Stomach smooth muscle (tissue), 2 donors: ENCODE measurements at regions not wholly inside any gene's neighbourhood (a gene's known extent, or its start where the extent isn't known, plus 50 kb on each side); places are given as distances from the start of the nearest gene placed in this dataset.

Experiments used
- H3K27ac ChIP-seq: one replicate; pipeline ENCODE4 v1.7.0; 2013; ENCODE audit warnings: mild to moderate bottlenecking, low read length, inconsistent platforms
- H3K27me3 ChIP-seq, 2 donors: one replicate each; pipeline ENCODE4 v1.7.0; 2013; ENCODE audit warnings: low read length in 2 of 2; ENCODE audit not compliant: insufficient read depth in 2 of 2, control insufficient read depth in 1 of 2
- H3K36me3 ChIP-seq, 2 donors: one replicate each; pipeline ENCODE4 v1.7.0; 2013; ENCODE audit warnings: low read length in 2 of 2; ENCODE audit not compliant: control insufficient read depth in 2 of 2, insufficient read depth in 2 of 2
- H3K4me1 ChIP-seq: one replicate; pipeline ENCODE4 v1.7.0; 2013; ENCODE audit warnings: low read length; ENCODE audit not compliant: control insufficient read depth, insufficient read depth
- H3K4me3 ChIP-seq, 2 donors: one replicate each; pipeline ENCODE4 v1.7.0; 2013; ENCODE audit warnings: low read length in 2 of 2
- H3K9ac ChIP-seq, 2 donors: one replicate each; pipeline ENCODE4 v1.7.0; 2013; ENCODE audit warnings: low read length in 2 of 2, mild to moderate bottlenecking in 1 of 2
- H3K9me3 ChIP-seq, 2 donors: one replicate each; pipeline ENCODE4 v1.7.0; 2013; ENCODE audit warnings: low read length in 2 of 2; ENCODE audit not compliant: control insufficient read depth in 2 of 2
- donor health status: healthy.
- donor health status: Pancreatic carcinoma.

GRCh38 chr13:109645831-109646230 lies 140.6 kb downstream of the IRS2 start:
- Histone ChIP-seq H3K36me3 (no peaks in the 10 kb centered on the region), H3K27ac (no peak overlapping the region), H3K27me3 (no peaks in the 10 kb centered on the region), H3K4me3 (no peak overlapping the region), H3K4me1 (no peaks in the 10 kb centered on the region), H3K9ac (no peak overlapping the region), H3K9me3 (peaks cover 6 to 7% of the 10 kb centered on the region in 2 donors)

GRCh38 chr13:109644956-109645355 lies 141.4 kb downstream of the IRS2 start:
- Histone ChIP-seq H3K9ac (no peak overlapping the region), H3K4me1 (no peaks in the 10 kb centered on the region), H3K36me3 (no peaks in the 10 kb centered on the region), H3K4me3 (no peak overlapping the region), H3K27ac (no peak overlapping the region), H3K27me3 (no peaks in the 10 kb centered on the region), H3K9me3 (peaks cover 9 to 10% of the 10 kb centered on the region in 2 donors)

GRCh38 chr13:109644069-109644750 lies 142.2 kb downstream of the IRS2 start:
- no peak overlapping the region for H3K9ac ChIP-seq
- no peak overlapping the region for H3K4me3 ChIP-seq
- H3K27me3 ChIP-seq = no peaks in the 10 kb centered on the region
- H3K9me3 ChIP-seq = peaks cover 9 to 10% of the 10 kb centered on the region in 2 donors
- no peaks in the 10 kb centered on the region for H3K4me1 ChIP-seq
- no peak overlapping the region for H3K27ac ChIP-seq
- H3K36me3 ChIP-seq = no peaks in the 10 kb centered on the region

DNA sequence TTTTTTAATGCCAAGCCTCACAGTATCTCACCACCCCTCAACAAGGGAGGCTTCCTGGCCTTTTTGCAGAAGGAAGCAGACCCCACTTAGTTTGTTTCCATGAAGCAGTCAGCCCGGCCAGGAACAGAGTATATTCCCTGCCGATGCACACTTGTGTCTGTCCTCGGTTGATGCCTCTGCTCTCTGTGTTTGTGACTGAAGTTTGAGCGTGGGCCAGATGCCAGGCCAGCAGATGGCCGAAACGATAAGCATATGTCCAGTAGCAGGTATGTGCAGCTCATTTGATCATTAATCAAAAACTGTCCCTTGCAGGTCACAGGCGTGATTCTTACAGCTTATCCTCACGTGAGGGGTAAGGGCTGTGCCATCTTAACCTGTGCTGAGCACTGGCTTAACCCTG lies 144.0 kb downstream of the IRS2 start:
- Histone ChIP-seq H3K4me3 (no peak overlapping the region), H3K4me1 (no peaks in the 10 kb centered on the region), H3K36me3 (no peaks in the 10 kb centered on the region), H3K27me3 (no peaks in the 10 kb centered on the region), H3K27ac (no peak overlapping the region), H3K9me3 (peaks cover 9 to 10% of the 10 kb centered on the region in 2 donors), H3K9ac (no peak overlapping the region)

GRCh38 chr13:109636736-109637135 lies 149.6 kb downstream of the IRS2 start:
- H3K27ac ChIP-seq = no peak overlapping the region
- no peaks in the 10 kb centered on the region for H3K4me1 ChIP-seq
- no peaks in the 10 kb centered on the region for H3K36me3 ChIP-seq
- no peaks in the 10 kb centered on the region for H3K27me3 ChIP-seq
- H3K4me3 ChIP-seq = no peak overlapping the region
- H3K9me3 ChIP-seq = peaks cover 9 to 10% of the 10 kb centered on the region in 2 donors
- H3K9ac ChIP-seq = no peak overlapping the region

DNA sequence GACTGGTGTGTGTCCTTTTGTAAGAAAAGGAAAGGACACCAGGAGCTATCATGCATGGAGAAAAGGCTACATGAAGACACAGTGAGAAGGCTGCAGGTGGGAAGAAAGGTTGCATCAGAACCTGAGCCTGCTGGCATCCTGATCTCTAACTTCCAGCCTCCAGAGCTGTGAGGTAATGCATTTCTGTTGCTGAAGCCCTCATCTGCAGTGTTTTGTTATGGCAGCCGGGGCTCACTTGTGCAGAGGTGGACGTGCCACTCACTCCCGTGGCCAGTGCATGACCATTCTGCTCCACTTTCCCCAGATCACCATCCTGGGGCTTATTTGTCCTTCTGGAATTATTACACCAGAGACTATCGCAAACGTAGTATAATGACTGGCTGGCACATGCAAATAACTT lies 155.3 kb downstream of the IRS2 start:
- H3K36me3 ChIP-seq = no peaks in the 10 kb centered on the region
- H3K27ac ChIP-seq = no peak overlapping the region
- no peaks in the 10 kb centered on the region for H3K9me3 ChIP-seq
- no peaks in the 10 kb centered on the region for H3K27me3 ChIP-seq
- no peak overlapping the region for H3K4me3 ChIP-seq
- no peaks in the 10 kb centered on the region for H3K4me1 ChIP-seq
- no peak overlapping the region for H3K9ac ChIP-seq

DNA sequence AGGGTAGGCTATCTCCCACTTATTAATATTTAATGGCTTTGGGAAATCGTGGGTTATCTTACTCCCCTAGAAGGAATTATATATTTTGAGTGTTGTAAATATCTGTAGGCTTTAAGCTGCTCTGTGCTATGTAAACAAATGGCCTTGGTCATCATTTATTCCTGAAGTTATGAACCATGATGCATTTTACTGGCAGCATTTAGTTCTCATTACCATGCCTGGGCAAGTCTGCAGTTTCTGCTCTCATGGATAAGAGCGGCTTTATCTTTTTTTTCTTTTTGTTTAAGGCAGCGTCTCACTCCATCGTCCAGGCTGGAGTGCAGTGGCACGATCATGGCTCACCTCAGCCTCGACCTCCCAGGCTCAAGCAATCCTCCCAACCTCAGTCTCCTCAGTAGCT lies 156.1 kb downstream of the IRS2 start:
- no peak overlapping the region for H3K9ac ChIP-seq
- H3K36me3 ChIP-seq = no peaks in the 10 kb centered on the region
- H3K27me3 ChIP-seq = no peaks in the 10 kb centered on the region
- H3K27ac ChIP-seq = no peak overlapping the region
- no peaks in the 10 kb centered on the region for H3K4me1 ChIP-seq
- H3K9me3 ChIP-seq = no peaks in the 10 kb centered on the region
- no peak overlapping the region for H3K4me3 ChIP-seq

GRCh38 chr13:109629737-109630136 lies 156.6 kb downstream of the IRS2 start:
- H3K4me3 ChIP-seq = no peak overlapping the region

GRCh38 chr13:109628251-109628699 lies 158.1 kb downstream of the IRS2 start:
- H3K9ac ChIP-seq = no peak overlapping the region
- H3K9me3 ChIP-seq = no peaks in the 10 kb centered on the region
- no peaks in the 10 kb centered on the region for H3K4me1 ChIP-seq
- no peaks in the 10 kb centered on the region for H3K36me3 ChIP-seq
- H3K27ac ChIP-seq = no peak overlapping the region
- no peaks in the 10 kb centered on the region for H3K27me3 ChIP-seq
- H3K4me3 ChIP-seq = no peak overlapping the region

More at GRCh38 chr13:109629737-109630136, 156.6 kb downstream of the IRS2 start:
- no peaks in the 10 kb centered on the region for H3K4me1 ChIP-seq
- no peaks in the 10 kb centered on the region for H3K36me3 ChIP-seq
- H3K9ac ChIP-seq = no peak overlapping the region
- H3K27me3 ChIP-seq = no peaks in the 10 kb centered on the region
- H3K9me3 ChIP-seq = no peaks in the 10 kb centered on the region
- H3K27ac ChIP-seq = no peak overlapping the region

- Histone ChIP-seq H3K27ac (no peak overlapping the region), H3K4me1 (no peaks in the 10 kb centered on the region), H3K36me3 (no peaks in the 10 kb centered on the region), H3K27me3 (no peaks in the 10 kb centered on the region), H3K9ac (no peak overlapping the region), H3K4me3 (no peak overlapping the region), H3K9me3 (no peaks in the 10 kb centered on the region)
Measured at GRCh38 chr13:109627649-109628048, 158.7 kb downstream of the IRS2 start.

GRCh38 chr13:109626386-109627171 lies 159.8 kb downstream of the IRS2 start:
- Histone ChIP-seq H3K9ac (no peak overlapping the region), H3K4me3 (no peak overlapping the region), H3K9me3 (no peaks in the 10 kb centered on the region), H3K4me1 (no peaks in the 10 kb centered on the region), H3K36me3 (no peaks in the 10 kb centered on the region), H3K27me3 (no peaks in the 10 kb centered on the region), H3K27ac (no peak overlapping the region)
